ENCODE measurements at regions not wholly inside any gene's neighbourhood (a gene's known extent, or its start where the extent isn't known, plus 50 kb on each side); places are given as distances from the start of the nearest gene placed in this dataset.

DNA sequence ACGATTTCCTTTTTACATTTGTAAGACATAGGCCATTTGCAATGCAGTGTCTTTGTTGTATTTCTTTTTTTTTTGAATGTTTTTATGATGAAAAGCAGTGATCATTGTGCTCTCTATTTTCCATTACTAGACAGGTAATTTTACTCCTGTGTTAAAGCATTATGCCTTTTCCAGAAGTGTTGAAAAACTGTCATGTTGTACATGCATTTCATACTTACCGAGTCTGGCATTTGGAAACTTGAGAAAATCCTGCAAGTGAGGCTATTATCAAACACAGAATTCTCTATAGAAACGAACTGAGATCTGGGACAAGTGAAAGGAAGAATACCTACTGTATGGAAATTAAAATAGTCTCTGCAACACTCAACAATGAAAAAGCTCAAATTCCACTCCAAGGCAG is 78.6 kb upstream of the CNR1 start:
- TF ChIP-seq POLR2AphosphoS5 (IDR thresholded peaks at IDR 0.05) (no peak), CTCF (IDR thresholded peaks at IDR 0.05) (no peak), POLR2A (IDR thresholded peaks at IDR 0.05) (no peak)

Measured in upper lobe of left lung (tissue), 4 donors.